Uterus (tissue), 2 donors: ENCODE measurements at regions not wholly inside any gene's neighbourhood (a gene's known extent, or its start where the extent isn't known, plus 50 kb on each side); places are given as distances from the start of the nearest gene placed in this dataset.

Experiments
- CTCF ChIP-seq, 4 experiments: fragments of 200-600 bp in 2 of 4; fragments of 450-650 bp in 2 of 4; sonication (generic) in 2 of 4; IDR thresholded peaks; one replicate each; pipeline ENCODE4 v1.5.1; 2016 to 2019; ENCODE audit warnings: antibody characterized with exemption in 4 of 4, mild to moderate bottlenecking in 2 of 4, moderate library complexity in 1 of 4
- POLR2A ChIP-seq, 2 donors: fragments of 450-650 bp; IDR thresholded peaks; one replicate each; pipeline ENCODE4 v1.6.1; 2016; ENCODE audit warnings: antibody characterized with exemption in 2 of 2, mild to moderate bottlenecking in 1 of 2, moderate library complexity in 1 of 2

- TF ChIP-seq CTCF (IDR thresholded peaks at IDR 0.05), result no peak
- no peak for TF ChIP-seq POLR2A (IDR thresholded peaks at IDR 0.05)
These were observed 58.2 kb upstream of the PRSS23 start for GRCh38 chr11:86741839-86742805.
